ENCODE measurements at regions not wholly inside any gene's neighbourhood (a gene's known extent, or its start where the extent isn't known, plus 50 kb on each side); places are given as distances from the start of the nearest gene placed in this dataset.

DNA sequence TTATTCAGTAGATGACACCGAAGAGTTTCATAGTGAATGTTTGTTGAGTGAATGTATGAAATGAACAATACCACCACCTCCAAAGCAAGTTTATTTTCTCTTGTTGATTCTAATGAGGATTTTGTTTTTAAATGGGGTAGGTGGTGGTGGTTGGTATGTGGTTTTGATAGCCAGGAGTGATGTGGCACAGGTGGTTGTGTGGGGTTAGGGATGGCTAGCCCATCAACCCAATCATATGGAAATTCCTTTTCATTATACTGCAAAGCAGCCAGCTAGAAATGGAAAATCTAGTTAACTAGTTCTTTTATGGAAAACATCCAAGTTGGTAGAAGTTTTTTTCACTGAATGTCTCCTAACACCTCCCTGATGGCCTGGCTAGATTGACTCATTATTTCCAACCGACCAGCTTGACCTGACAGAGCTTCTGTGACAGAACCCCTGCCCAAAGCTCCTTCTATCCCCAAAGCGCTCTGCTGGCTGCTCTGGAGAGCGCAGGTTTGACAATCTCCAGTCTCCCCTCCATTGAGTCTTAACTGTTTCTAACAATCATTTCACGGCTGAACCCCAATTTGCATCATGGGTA, 376.9 kb downstream of the MTX2 start:
- DNase-seq (ENCODE audit: low read depth, low spot score), result no peak

GRCh38 chr2:176647325-176648165, 378.3 kb downstream of the MTX2 start:
- no peak for DNase-seq (ENCODE audit: low read depth, low spot score)

- DNase-seq (ENCODE audit: low read depth, low spot score), result no peak
Measured at GRCh38 chr2:176648700-176649297, 379.6 kb downstream of the MTX2 start.

GRCh38 chr2:176650104-176650837, 381.0 kb downstream of the MTX2 start:
- no peak for DNase-seq (ENCODE audit: low read depth, low spot score)

DNA sequence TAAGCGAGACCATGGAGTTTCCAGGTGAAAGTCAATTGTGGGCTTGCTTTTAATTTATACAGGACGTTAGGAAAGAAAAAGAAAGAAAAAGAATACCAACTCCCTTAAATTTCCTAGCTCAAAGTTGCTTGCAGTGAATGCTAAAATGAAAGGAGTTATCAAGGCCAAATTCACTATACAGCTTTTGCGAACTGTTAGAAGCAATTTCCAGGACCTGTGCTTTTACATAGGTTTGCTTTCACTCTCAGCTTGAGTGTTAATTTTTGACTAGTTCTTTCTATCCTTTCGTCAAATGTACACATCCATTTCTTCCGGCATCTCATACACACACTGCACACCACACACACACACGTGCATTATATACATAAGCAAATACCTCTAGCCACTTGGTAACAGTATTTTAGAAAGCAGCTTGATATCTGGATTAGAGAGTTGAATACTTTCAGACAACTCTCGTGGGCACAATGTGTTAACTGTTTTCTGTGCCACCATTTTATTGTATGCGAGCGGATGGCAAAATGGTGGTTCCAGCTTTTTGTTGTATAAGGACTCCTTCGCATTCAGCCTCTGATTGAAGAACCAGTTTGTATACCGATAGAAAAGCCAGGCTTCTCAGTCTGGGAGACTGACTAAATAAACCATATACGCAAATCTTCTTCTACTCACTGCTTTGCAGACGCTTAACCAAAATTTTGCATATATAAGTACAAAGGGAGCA, 381.8 kb downstream of the MTX2 start:
- DNase-seq (ENCODE audit: low read depth, low spot score), result no peak

GRCh38 chr2:176652300-176653182, 383.3 kb downstream of the MTX2 start:
- peak; percentile 53 for DNase-seq (ENCODE audit: low read depth, low spot score)

- peak; percentile 70 for DNase-seq (ENCODE audit: low read depth, low spot score)
Measured at GRCh38 chr2:176653479-176654443, 384.5 kb downstream of the MTX2 start.

GRCh38 chr2:176656038-176656775, 387.0 kb downstream of the MTX2 start:
- no peak for DNase-seq (ENCODE audit: low read depth, low spot score)

- DNase-seq (ENCODE audit: low read depth, low spot score), result no peak
Measured at GRCh38 chr2:176656776-176657140, 387.5 kb downstream of the MTX2 start.

GRCh38 chr2:176657393-176657792, 388.2 kb downstream of the MTX2 start:
- no peak for DNase-seq (ENCODE audit: low read depth, low spot score)

GRCh38 chr2:176658708-176659107, 389.5 kb downstream of the MTX2 start:
- DNase-seq (ENCODE audit: low read depth, low spot score), result no peak

- DNase-seq (ENCODE audit: low read depth, low spot score), result no peak
Measured at GRCh38 chr2:176662753-176663152, 393.5 kb downstream of the MTX2 start.

GRCh38 chr2:176664478-176664877, 395.2 kb downstream of the MTX2 start:
- DNase-seq (ENCODE audit: low read depth, low spot score), result no peak

GRCh38 chr2:176665086-176665485, 395.8 kb downstream of the MTX2 start:
- no peak for DNase-seq (ENCODE audit: low read depth, low spot score)

DNA sequence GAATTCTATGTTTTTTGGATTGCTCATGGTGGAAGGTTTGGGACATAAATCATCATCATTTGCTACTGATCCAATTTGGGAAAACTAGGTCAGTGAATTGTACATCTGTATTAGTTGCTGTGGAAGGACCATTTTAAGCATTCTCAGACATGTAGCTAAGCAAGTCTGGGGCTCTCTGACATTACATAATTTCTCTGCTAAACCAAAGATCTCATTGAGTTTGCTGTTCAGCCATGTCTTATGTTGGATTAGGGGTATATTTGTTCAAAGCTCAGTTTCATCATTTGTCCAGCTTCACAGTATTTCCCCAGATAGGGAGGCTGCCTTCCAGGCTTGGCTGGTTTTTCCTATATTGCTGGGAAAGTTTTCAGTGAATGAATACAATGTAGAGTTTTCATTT, 399.7 kb downstream of the MTX2 start:
- no peak for DNase-seq (ENCODE audit: low read depth, low spot score)

DNA sequence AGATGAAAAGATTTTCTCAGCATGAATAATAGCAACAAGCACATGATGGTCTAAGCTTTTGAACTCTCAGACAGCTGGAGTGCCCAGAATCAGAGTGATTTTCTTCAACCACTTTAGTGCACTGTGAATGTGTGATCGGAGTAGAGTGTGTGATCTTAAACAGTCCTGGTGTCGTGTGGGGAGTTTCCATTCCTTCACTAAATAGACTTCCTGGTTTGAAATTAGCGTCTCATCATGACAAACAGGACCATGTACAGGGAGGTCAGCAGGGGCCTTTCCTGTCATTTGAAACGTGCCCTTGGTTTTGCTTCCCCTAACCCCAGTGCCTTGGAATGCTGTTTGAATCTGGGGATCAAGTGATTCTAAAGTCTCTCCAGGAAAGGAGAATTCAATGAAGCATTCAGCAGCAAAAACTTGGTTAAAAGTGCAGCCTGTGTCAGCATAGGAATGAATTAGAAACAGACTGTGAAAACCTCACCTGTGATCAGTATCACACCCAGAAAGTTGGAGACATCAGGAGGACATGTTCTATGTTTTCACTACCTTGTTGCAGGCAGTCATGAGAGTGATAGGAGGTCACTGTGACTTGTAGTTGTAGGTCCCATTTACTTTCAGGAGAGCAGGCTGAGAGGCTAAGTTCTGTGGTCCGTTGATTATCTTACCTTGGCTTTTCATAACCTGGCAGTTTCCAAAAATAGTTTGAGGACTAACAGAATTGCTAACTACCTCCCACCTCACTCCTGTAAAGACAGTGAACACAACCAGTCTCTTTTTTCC, 400.3 kb downstream of the MTX2 start:
- DNase-seq (ENCODE audit: low read depth, low spot score), result no peak

GRCh38 chr2:176675271-176675949, 406.2 kb downstream of the MTX2 start:
- DNase-seq (ENCODE audit: low read depth, low spot score), result no peak

All from astrocyte of the hippocampus (primary cell).